GM18873 (cell line): ENCODE measurements at regions not wholly inside any gene's neighbourhood (a gene's known extent, or its start where the extent isn't known, plus 50 kb on each side); places are given as distances from the start of the nearest gene placed in this dataset.

Experiments used
- ATAC-seq: cut with Tn5 transposase; IDR thresholded peaks from one replicate; pipeline ENCODE4 v1.9.1; 2021; ENCODE audit warnings: mild to moderate bottlenecking, moderate library complexity, moderate number of reproducible peaks; ENCODE audit not compliant: unreplicated experiment, low FRiP score

- ATAC-seq = no peak
These were observed 584.6 kb downstream of the ANXA1 start for GRCh38 chr9:73736270-73736669.

- ATAC-seq = no peak
These were observed 587.3 kb downstream of the ANXA1 start for GRCh38 chr9:73738741-73739530.

GRCh38 chr9:73741316-73741715 lies 589.7 kb downstream of the ANXA1 start:
- no peak for ATAC-seq

- ATAC-seq = no peak
These were observed 590.7 kb downstream of the ANXA1 start for GRCh38 chr9:73742412-73742811.

- no peak for ATAC-seq
These were observed 592.2 kb downstream of the ANXA1 start for GRCh38 chr9:73743826-73744225.

GRCh38 chr9:73745598-73745997 lies 593.9 kb downstream of the ANXA1 start:
- ATAC-seq = no peak

- no peak for ATAC-seq
These were observed 601.5 kb downstream of the ANXA1 start for GRCh38 chr9:73753171-73753570.

- ATAC-seq = no peak
These were observed 610.2 kb downstream of the ANXA1 start for GRCh38 chr9:73761905-73762304.

GRCh38 chr9:73773896-73774295 lies 622.2 kb downstream of the ANXA1 start:
- ATAC-seq = no peak

GRCh38 chr9:73775757-73776156 lies 624.1 kb downstream of the ANXA1 start:
- no peak for ATAC-seq

- no peak for ATAC-seq
These were observed 629.3 kb downstream of the ANXA1 start for GRCh38 chr9:73780916-73781315.

- ATAC-seq = no peak
These were observed 630.5 kb downstream of the ANXA1 start for GRCh38 chr9:73782166-73782565.

GRCh38 chr9:73799446-73799845 lies 647.8 kb downstream of the ANXA1 start:
- no peak for ATAC-seq

GRCh38 chr9:73805111-73805510 lies 653.4 kb downstream of the ANXA1 start:
- no peak for ATAC-seq

GRCh38 chr9:73805853-73806458 lies 654.3 kb downstream of the ANXA1 start:
- ATAC-seq = no peak

GRCh38 chr9:73806876-73807275 lies 655.2 kb downstream of the ANXA1 start:
- ATAC-seq = no peak

GRCh38 chr9:73807952-73808351 lies 656.3 kb downstream of the ANXA1 start:
- ATAC-seq = no peak

- no peak for ATAC-seq
These were observed 659.0 kb downstream of the ANXA1 start for GRCh38 chr9:73810585-73811215.

GRCh38 chr9:73813546-73813945 lies 661.9 kb downstream of the ANXA1 start:
- ATAC-seq = no peak

- no peak for ATAC-seq
These were observed 665.2 kb downstream of the ANXA1 start for GRCh38 chr9:73816905-73817304.

- no peak for ATAC-seq
These were observed 672.5 kb upstream of the RORB start for GRCh38 chr9:73824671-73825070.

GRCh38 chr9:73838871-73839270 lies 658.3 kb upstream of the RORB start:
- ATAC-seq = no peak
